NCI-H82 (cell line): ENCODE measurements at regions not wholly inside any gene's neighbourhood (a gene's known extent, or its start where the extent isn't known, plus 50 kb on each side); places are given as distances from the start of the nearest gene placed in this dataset.
A peak's percentile ranks its signal among the peaks of the same experiment; 100 is the strongest.

ENCODE experiments used
- DNase-seq: peaks from one replicate; lab custom pipeline; 2025; lab: John Stamatoyannopoulos, UW

- no peak for DNase-seq
These were observed 258.4 kb upstream of the SLC10A2 start for GRCh38 chr13:103324641-103325040.

- no peak for DNase-seq
These were observed 249.5 kb upstream of the SLC10A2 start for GRCh38 chr13:103315711-103316110.

- DNase-seq, result no peak
These were observed 246.2 kb upstream of the SLC10A2 start for GRCh38 chr13:103312467-103312866.

- DNase-seq, result no peak
These were observed 242.4 kb upstream of the SLC10A2 start for GRCh38 chr13:103308667-103309066.

- peak; percentile 34 for DNase-seq
These were observed 239.9 kb upstream of the SLC10A2 start for GRCh38 chr13:103306163-103306562.

- DNase-seq, result no peak
These were observed 236.9 kb upstream of the SLC10A2 start for GRCh38 chr13:103303078-103303651.

GRCh38 chr13:103302676-103303075 lies 236.5 kb upstream of the SLC10A2 start:
- no peak for DNase-seq

GRCh38 chr13:103299079-103299478 lies 232.9 kb upstream of the SLC10A2 start:
- peak; percentile 32 for DNase-seq

GRCh38 chr13:103297083-103297482 lies 230.9 kb upstream of the SLC10A2 start:
- no peak for DNase-seq

GRCh38 chr13:103291798-103292572 lies 225.8 kb upstream of the SLC10A2 start:
- DNase-seq, result peak; percentile 72

GRCh38 chr13:103291226-103291625 lies 225.0 kb upstream of the SLC10A2 start:
- DNase-seq, result no peak

GRCh38 chr13:103289681-103290080 lies 223.5 kb upstream of the SLC10A2 start:
- no peak for DNase-seq

- DNase-seq, result no peak
These were observed 221.9 kb upstream of the SLC10A2 start for GRCh38 chr13:103288114-103288513.

GRCh38 chr13:103287659-103288058 lies 221.4 kb upstream of the SLC10A2 start:
- DNase-seq, result no peak

- DNase-seq, result no peak
These were observed 218.2 kb upstream of the SLC10A2 start for GRCh38 chr13:103284466-103284865.

GRCh38 chr13:103283451-103283820 lies 217.2 kb upstream of the SLC10A2 start:
- no peak for DNase-seq

- DNase-seq, result no peak
These were observed 216.6 kb upstream of the SLC10A2 start for GRCh38 chr13:103282571-103283450.

- DNase-seq, result no peak
These were observed 211.9 kb upstream of the SLC10A2 start for GRCh38 chr13:103277959-103278694.

GRCh38 chr13:103276775-103277498 lies 210.7 kb upstream of the SLC10A2 start:
- DNase-seq, result no peak

GRCh38 chr13:103275722-103276121 lies 209.5 kb upstream of the SLC10A2 start:
- DNase-seq, result no peak

GRCh38 chr13:103275081-103275480 lies 208.9 kb upstream of the SLC10A2 start:
- DNase-seq, result no peak
